Mucosa of descending colon (tissue), 3 donors: ENCODE measurements at regions not wholly inside any gene's neighbourhood (a gene's known extent, or its start where the extent isn't known, plus 50 kb on each side); places are given as distances from the start of the nearest gene placed in this dataset.

Experiments
- ATAC-seq: fragments of 200-7000 bp; cut with Tn5 transposase; one replicate; pipeline ENCODE4 v1.9.1; 2020; ENCODE audit warnings: mild to moderate bottlenecking, moderate library complexity
- DNase-seq, 3 donors: peaks; one replicate each; pipeline ENCODE4 v3.0.0-alpha.2; 2020
- H3K36me3 ChIP-seq: fragments of 200-600 bp; one replicate; pipeline ENCODE4 v1.8.0; 2021; ENCODE audit warnings: low read depth, mild to moderate bottlenecking
- H3K4me1 ChIP-seq: fragments of 200-600 bp; one replicate; pipeline ENCODE4 v1.8.0; 2021; ENCODE audit warnings: low read depth, mild to moderate bottlenecking
- H3K4me3 ChIP-seq: fragments of 200-600 bp; one replicate; pipeline ENCODE4 v1.8.0; 2021; ENCODE audit warnings: mild to moderate bottlenecking
- H3K9me3 ChIP-seq: fragments of 200-600 bp; one replicate; pipeline ENCODE4 v1.8.0; 2021; ENCODE audit warnings: mild to moderate bottlenecking
- CTCF ChIP-seq: fragments of 200-600 bp; IDR thresholded peaks from one replicate; pipeline ENCODE4 v1.8.0; 2022; ENCODE audit warnings: antibody characterized with exemption, mild to moderate bottlenecking
- intact Hi-C, 2 donors: fragments of 100-400 bp; cut with DNase I in 1 of 2; cut with micrococcal nuclease in 1 of 2; formaldehyde crosslinking; loops; one replicate each; pipeline versions ENCODE4 v1.11.0 to v1.11.1; 2022; cut with DNase I, micrococcal nuclease
- donor health status: DM: no; HTN: no; CAD: no; lungs with moderate emphysema.
- donor health status: DM: no; HTN: no; CAD: no.
- donor health status: DM: no; HTN: yes; CAD: no.

GRCh38 chr14:49946320-49947141, 53.6 kb downstream of the ARF6 start:
- intact Hi-C loops: no loop called here
- no peak overlapping the region for H3K4me3 ChIP-seq
- ATAC-seq: peak; percentile 68
- TF ChIP-seq CTCF: no peak
- no peaks in the 10 kb centered on the region for H3K36me3 ChIP-seq
- no peaks in the 10 kb centered on the region for H3K9me3 ChIP-seq
- H3K4me1 ChIP-seq: peaks cover 31% of the 10 kb centered on the region
- DNase-seq: peak in 1 of 3 donors; percentile 80

GRCh38 chr14:49947506-49947905, 54.6 kb downstream of the ARF6 start:
- Histone ChIP-seq H3K4me1 (peaks cover 41% of the 10 kb centered on the region), H3K36me3 (no peaks in the 10 kb centered on the region), H3K4me3 (no peak overlapping the region), H3K9me3 (no peaks in the 10 kb centered on the region)
- no peak for DNase-seq
- no peak for TF ChIP-seq CTCF
- intact Hi-C loops: no loop called here
- ATAC-seq: no peak

- Histone ChIP-seq H3K4me3 (no peak overlapping the region), H3K36me3 (no peaks in the 10 kb centered on the region), H3K9me3 (no peaks in the 10 kb centered on the region), H3K4me1 (peaks cover 43% of the 10 kb centered on the region)
- ATAC-seq (peak; percentile 76), DNase-seq (peak; percentile 83 to 90 (median 84))
- intact Hi-C loops: no loop called here
- TF ChIP-seq CTCF: no peak
Measured at GRCh38 chr14:49950275-49951228, 57.7 kb downstream of the ARF6 start.

GRCh38 chr14:49951229-49951607, 58.3 kb downstream of the ARF6 start:
- peaks cover 37% of the 10 kb centered on the region for H3K4me1 ChIP-seq

More at GRCh38 chr14:49951229-49951607, 58.3 kb downstream of the ARF6 start:
- no peak overlapping the region for H3K4me3 ChIP-seq
- no peaks in the 10 kb centered on the region for H3K9me3 ChIP-seq
- H3K36me3 ChIP-seq: no peaks in the 10 kb centered on the region
- no peak for TF ChIP-seq CTCF
- ATAC-seq (no peak), DNase-seq (no peak)
- intact Hi-C loops: no loop called here
